ENCODE measurements at regions not wholly inside any gene's neighbourhood (a gene's known extent, or its start where the extent isn't known, plus 50 kb on each side); places are given as distances from the start of the nearest gene placed in this dataset.

GRCh38 chr5:152978141-152978835 is 512.2 kb upstream of the GRIA1 start:
- TF ChIP-seq, protein P1, sequence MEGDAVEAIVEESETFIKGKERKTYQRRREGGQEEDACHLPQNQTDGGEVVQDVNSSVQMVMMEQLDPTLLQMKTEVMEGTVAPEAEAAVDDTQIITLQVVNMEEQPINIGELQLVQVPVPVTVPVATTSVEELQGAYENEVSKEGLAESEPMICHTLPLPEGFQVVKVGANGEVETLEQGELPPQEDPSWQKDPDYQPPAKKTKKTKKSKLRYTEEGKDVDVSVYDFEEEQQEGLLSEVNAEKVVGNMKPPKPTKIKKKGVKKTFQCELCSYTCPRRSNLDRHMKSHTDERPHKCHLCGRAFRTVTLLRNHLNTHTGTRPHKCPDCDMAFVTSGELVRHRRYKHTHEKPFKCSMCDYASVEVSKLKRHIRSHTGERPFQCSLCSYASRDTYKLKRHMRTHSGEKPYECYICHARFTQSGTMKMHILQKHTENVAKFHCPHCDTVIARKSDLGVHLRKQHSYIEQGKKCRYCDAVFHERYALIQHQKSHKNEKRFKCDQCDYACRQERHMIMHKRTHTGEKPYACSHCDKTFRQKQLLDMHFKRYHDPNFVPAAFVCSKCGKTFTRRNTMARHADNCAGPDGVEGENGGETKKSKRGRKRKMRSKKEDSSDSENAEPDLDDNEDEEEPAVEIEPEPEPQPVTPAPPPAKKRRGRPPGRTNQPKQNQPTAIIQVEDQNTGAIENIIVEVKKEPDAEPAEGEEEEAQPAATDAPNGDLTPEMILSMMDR (IDR thresholded peaks at IDR 0.05): no peak
- no peak for TF ChIP-seq POLR2AphosphoS5 (IDR thresholded peaks at IDR 0.05)
- TF ChIP-seq EP300 (IDR thresholded peaks at IDR 0.05): no peak
